RWPE2 (cell line): ENCODE measurements at regions not wholly inside any gene's neighbourhood (a gene's known extent, or its start where the extent isn't known, plus 50 kb on each side); places are given as distances from the start of the nearest gene placed in this dataset.

Experiments used
- ATAC-seq: fragments of 200-7000 bp; cut with Tn5 transposase; 3 replicates; pipeline ENCODE4 v1.9.1; 2021; ENCODE audit warnings: low read depth
- DNase-seq: peaks from one replicate; pipeline ENCODE4 v3.0.0-alpha.2; 2020; ENCODE audit warnings: low spot score
- H3K27ac ChIP-seq: fragments of 450-650 bp; 2 replicates; pipeline ENCODE4 v1.5.1; 2017; ENCODE audit warnings: mild to moderate bottlenecking; ENCODE audit not compliant: poor library complexity, severe bottlenecking
- H3K27me3 ChIP-seq: fragments of 250-450 bp; sonication (Bioruptor Pico); 2 replicates; pipeline ENCODE4 v1.5.1; 2021; ENCODE audit warnings: mild to moderate bottlenecking, moderate library complexity; ENCODE audit not compliant: insufficient read depth, poor library complexity, severe bottlenecking
- H3K36me3 ChIP-seq: fragments of 250-450 bp; sonication (Bioruptor Pico); 2 replicates; pipeline ENCODE4 v1.5.1; 2020; ENCODE audit warnings: low read depth, mild to moderate bottlenecking, moderate library complexity
- H3K4me1 ChIP-seq: fragments of 250-450 bp; sonication (Bioruptor Pico); 2 replicates; pipeline ENCODE4 v1.5.1; 2021; ENCODE audit warnings: mild to moderate bottlenecking, moderate library complexity; ENCODE audit not compliant: insufficient read depth, poor library complexity, severe bottlenecking
- H3K4me3 ChIP-seq: fragments of 250-450 bp; sonication (Bioruptor Pico); 2 replicates; pipeline ENCODE4 v1.5.1; 2021; ENCODE audit warnings: mild to moderate bottlenecking, moderate library complexity; ENCODE audit not compliant: severe bottlenecking
- H3K9me3 ChIP-seq: fragments of 250-450 bp; sonication (Bioruptor Pico); 2 replicates; pipeline ENCODE4 v1.5.1; 2021; ENCODE audit warnings: mild to moderate bottlenecking, moderate library complexity; ENCODE audit not compliant: severe bottlenecking
- TF ChIP-seq, protein P1 (sequence below): fragments of 450-650 bp; IDR thresholded peaks from one replicate; pipeline ENCODE4 v1.5.1; 2017; ENCODE audit warnings: mild to moderate bottlenecking, moderate library complexity; ENCODE audit not compliant: poor library complexity, severe bottlenecking

DNA sequence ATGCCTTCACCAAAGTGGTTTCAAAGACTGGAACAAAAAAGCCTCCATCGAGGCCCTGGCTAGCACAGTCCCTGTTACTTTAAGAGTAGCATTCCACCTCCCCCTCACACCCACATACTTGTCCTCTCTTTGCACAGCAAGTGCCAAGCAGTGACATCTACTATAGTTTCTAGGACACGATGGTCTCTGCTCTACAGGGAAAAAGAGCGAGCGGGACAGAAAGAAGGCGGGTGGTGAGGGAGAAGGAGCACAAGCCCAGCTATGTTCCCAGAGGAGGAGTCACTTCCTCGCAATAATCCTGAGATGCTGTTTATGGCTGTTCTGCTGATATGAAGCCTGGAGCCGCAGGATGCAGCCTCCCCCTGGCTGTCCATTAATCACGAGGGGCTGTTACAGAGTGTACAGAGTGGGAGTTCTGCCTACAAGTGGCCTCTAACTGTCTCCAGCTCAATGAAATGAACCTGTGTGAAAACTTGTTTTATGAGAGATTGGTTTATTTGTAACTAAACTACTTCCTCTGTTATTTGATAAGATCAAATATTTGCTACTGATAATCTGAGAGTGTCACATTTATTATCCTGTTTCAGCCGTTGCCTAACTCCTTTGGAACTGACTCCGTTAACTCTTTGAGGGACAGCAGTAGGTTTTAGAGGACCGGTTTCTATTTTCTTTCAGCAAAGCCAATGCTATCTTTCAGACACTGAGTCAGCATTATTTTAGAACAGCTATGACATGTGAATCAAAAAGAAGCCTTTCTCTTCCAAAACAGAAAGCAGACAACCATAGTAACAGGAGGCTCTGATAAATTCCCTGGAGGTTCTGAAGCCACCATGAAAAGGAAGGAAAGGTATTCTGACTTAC lies 208.0 kb downstream of the SPRY2 start:
- Histone ChIP-seq H3K27me3 (no peaks in the 10 kb centered on the region), H3K27ac (no peak overlapping the region), H3K4me3 (no peak overlapping the region), H3K9me3 (no peaks in the 10 kb centered on the region), H3K36me3 (no peaks in the 10 kb centered on the region), H3K4me1 (no peaks in the 10 kb centered on the region)
- DNase-seq (no peak), ATAC-seq (0 out of 3 replicates have a peak, but pooled peaks have one; percentile 21)
- TF ChIP-seq, protein P1, sequence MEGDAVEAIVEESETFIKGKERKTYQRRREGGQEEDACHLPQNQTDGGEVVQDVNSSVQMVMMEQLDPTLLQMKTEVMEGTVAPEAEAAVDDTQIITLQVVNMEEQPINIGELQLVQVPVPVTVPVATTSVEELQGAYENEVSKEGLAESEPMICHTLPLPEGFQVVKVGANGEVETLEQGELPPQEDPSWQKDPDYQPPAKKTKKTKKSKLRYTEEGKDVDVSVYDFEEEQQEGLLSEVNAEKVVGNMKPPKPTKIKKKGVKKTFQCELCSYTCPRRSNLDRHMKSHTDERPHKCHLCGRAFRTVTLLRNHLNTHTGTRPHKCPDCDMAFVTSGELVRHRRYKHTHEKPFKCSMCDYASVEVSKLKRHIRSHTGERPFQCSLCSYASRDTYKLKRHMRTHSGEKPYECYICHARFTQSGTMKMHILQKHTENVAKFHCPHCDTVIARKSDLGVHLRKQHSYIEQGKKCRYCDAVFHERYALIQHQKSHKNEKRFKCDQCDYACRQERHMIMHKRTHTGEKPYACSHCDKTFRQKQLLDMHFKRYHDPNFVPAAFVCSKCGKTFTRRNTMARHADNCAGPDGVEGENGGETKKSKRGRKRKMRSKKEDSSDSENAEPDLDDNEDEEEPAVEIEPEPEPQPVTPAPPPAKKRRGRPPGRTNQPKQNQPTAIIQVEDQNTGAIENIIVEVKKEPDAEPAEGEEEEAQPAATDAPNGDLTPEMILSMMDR = no peak

DNA sequence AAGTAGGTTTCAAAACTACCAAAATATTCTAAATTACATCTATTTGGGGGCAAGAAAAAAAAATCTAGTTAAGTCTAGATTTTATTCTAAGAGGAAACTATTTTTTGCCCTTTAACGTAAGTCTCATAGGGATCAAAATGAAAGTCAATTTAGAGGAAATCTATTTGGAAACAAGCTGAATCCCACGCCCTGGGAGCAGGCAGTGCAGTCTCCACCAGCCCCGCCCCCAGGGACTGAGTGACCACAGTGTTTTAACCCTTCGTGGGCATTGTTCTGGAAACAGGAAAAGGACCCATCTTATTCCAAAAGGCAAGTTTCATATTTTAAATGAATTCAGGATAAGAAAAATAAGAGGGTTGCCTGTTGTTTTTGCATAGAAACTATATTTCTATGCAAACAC lies 209.7 kb downstream of the SPRY2 start:
- no peak for DNase-seq
- Histone ChIP-seq H3K9me3 (no peaks in the 10 kb centered on the region), H3K4me3 (no peak overlapping the region), H3K36me3 (no peaks in the 10 kb centered on the region), H3K27ac (no peak overlapping the region), H3K4me1 (no peaks in the 10 kb centered on the region), H3K27me3 (no peaks in the 10 kb centered on the region)
- TF ChIP-seq, protein P1 = no peak
- ATAC-seq = no peak

DNA sequence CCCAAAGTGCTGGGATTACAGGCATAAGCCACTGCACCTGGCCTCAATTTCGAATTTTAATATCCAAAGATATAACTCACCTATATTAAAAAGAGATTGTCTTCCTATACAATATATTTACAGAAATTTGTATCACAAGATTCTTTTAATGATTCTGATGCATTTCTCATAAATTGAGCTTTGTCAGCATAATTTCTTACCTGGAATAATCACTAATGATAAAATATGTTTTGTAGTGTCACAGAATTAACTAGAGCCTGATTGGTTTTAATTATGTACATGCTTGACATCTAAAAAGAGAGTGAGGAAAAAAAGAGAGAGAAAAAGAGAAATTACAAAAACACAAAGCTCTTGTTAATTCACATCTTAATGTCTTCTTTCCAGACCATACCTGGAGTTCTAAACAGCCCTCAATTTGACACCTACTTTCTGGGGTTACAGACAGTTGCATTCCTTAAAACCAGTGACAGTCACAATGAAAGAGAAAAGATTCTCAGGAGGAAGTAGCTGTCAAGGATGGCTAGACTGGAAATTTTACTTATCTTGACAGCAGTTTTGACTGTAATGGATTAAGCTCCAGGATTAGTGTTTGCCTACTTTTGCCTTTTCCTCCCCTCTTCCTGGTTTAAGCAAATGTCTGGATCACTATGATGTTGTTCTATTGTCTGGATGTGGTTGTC lies 214.4 kb downstream of the SPRY2 start:
- DNase-seq (no peak), ATAC-seq (no peak)
- no peaks in the 10 kb centered on the region for H3K9me3 ChIP-seq
- H3K4me3 ChIP-seq = no peak overlapping the region
- no peaks in the 10 kb centered on the region for H3K36me3 ChIP-seq
- TF ChIP-seq, protein P1 = no peak
- no peaks in the 10 kb centered on the region for H3K27me3 ChIP-seq
- no peak overlapping the region for H3K27ac ChIP-seq
- no peaks in the 10 kb centered on the region for H3K4me1 ChIP-seq

DNA sequence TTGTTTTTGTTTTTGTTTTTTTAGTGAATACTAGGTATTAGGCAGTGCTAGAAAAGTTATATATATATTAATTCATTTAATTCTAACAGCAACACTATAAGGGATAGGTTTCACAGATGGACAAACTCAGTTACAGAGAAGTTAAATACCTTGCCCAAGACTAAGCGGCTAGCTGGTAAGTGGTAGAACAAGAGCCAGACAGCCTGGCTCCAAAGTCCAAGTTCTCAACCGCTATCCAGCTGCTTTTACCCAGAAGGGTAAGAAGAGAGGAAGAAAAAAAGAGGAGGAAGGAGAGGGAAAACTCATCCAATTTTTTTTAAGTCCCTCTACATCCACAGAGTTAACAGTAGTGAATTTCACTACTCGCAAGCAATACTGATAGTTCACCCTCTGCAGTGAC lies 217.0 kb downstream of the SPRY2 start:
- DNase-seq = no peak
- H3K4me3 ChIP-seq = no peak overlapping the region
- H3K9me3 ChIP-seq = no peaks in the 10 kb centered on the region
- TF ChIP-seq, protein P1 = no peak
- H3K27ac ChIP-seq = no peak overlapping the region
- H3K27me3 ChIP-seq = no peaks in the 10 kb centered on the region
- no peaks in the 10 kb centered on the region for H3K4me1 ChIP-seq
- no peaks in the 10 kb centered on the region for H3K36me3 ChIP-seq
- ATAC-seq = no peak
